ENCODE measurements at regions not wholly inside any gene's neighbourhood (a gene's known extent, or its start where the extent isn't known, plus 50 kb on each side); places are given as distances from the start of the nearest gene placed in this dataset.
A peak's percentile ranks its signal among the peaks of the same experiment; 100 is the strongest.
"Not testable (repeated sequence)": the region's sequence is repeated elsewhere in the genome, so short reads cannot be mapped to it uniquely, and the experiment has no call there.

DNA sequence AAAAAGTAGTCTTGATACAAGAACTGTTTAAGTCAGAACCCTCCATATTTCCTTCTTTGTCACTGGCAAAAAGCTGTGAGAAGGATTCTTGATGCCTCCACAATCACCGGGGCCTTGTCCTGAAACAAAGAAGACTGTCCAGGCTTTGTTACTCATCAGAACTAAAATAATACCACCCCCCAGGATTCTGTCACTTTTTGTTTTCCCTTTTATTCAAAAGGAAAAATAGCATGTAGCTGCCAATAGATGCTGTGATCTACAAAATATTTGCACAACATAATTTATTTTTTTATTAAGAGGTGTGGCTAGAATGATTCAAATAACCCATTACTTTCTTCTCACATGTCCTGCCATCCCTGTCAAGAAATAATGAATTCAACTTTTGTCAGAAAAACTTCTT, 173.7 kb downstream of the LYPLAL1 start:
- DNase-seq, result peak; percentile 35

DNA sequence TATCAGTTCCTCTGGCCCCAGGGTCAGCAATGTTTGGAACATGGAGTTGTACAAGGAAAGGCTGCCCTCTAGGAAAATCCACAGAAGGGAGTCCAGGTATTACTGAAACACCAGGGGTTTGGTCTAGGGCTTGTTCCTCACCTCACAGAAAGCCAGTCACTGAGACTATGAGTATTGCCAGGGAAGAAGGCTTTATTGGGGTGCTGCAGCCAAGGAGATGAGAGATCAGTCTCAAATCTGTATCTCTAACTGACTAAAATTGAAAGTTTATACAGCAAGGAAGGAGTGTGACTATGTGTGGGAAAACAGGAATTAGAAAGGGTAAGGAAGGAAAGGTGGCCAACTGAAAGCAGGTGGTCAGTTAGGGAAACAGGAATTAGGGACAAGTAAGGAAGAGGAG, 172.3 kb downstream of the LYPLAL1 start:
- no peak for DNase-seq

DNA sequence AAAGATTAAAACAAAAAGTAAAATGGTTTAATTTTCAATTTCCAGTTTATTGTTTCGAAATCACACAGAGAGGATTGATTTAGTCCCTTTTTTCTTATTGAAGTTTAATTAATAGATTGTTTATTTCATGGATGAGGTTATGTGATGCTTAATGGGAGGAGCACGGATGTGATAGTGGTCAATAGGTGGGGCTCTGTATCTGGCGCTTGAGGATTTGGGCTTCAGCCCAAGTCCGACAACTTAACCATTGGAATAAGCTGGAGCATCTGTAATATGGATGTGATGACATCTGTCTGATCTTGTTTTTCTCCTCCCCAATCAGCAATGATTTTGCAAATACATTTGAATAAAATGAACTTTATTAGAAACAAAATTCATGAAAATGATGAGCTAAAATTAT, 169.2 kb downstream of the LYPLAL1 start:
- DNase-seq, result no peak

GRCh38 chr1:219340796-219341195, 167.1 kb downstream of the LYPLAL1 start:
- no peak for DNase-seq

- no peak for DNase-seq
These were observed 165.8 kb downstream of the LYPLAL1 start for GRCh38 chr1:219339466-219339865.

- no peak for DNase-seq
These were observed 163.9 kb downstream of the LYPLAL1 start for GRCh38 chr1:219337588-219337987.

- no peak for DNase-seq
These were observed 159.9 kb downstream of the LYPLAL1 start for GRCh38 chr1:219333626-219334025.

DNA sequence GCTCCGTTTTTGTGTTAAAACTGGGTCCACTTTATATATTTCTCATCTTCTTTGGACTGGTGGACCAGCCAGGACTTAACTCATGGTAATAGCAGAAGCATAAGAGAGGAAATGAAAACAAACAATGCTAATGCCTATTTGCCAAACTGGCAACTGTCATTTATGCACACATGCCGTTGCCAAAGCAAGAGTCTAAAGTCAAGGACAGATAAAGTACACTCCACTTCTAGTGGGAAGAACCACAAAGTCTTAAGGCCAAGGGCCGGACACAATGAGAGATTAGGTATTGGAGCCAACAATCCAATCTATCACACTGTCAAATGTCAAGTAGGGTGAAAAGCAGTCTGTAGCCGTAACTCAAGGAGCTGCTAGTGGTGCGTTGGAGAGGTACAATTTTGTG, 157.7 kb downstream of the LYPLAL1 start:
- DNase-seq, result no peak

- DNase-seq, result no peak
These were observed 157.0 kb downstream of the LYPLAL1 start for GRCh38 chr1:219330669-219331068.

DNA sequence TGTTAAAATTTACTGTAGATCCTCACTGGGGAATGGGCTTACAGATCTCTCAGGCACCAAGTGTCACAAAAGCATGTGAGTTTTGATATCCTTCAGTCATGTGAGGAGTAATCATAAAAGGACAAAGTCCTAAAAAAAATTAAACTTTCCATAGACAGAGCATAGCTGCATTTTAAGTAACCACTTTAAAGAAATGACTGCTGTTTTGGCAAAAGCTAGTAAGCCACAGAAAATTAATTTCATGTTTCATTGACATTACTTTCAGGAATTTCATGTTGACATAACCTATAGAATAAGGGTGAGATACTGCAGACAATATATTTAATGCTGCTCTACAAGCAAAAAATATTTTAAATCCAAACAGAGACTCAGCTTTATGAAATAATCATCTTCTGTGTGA, 156.3 kb downstream of the LYPLAL1 start:
- DNase-seq, result no peak

- DNase-seq, result no peak
These were observed 155.9 kb downstream of the LYPLAL1 start for GRCh38 chr1:219329578-219329977.

GRCh38 chr1:219326843-219327242, 153.2 kb downstream of the LYPLAL1 start:
- no peak for DNase-seq

GRCh38 chr1:219325368-219325742, 151.7 kb downstream of the LYPLAL1 start:
- no peak for DNase-seq

GRCh38 chr1:219324629-219325367, 151.1 kb downstream of the LYPLAL1 start:
- no peak for DNase-seq

GRCh38 chr1:219324171-219324570, 150.5 kb downstream of the LYPLAL1 start:
- DNase-seq, result no peak

- DNase-seq, result no peak
These were observed 149.7 kb downstream of the LYPLAL1 start for GRCh38 chr1:219323426-219323825.

DNA sequence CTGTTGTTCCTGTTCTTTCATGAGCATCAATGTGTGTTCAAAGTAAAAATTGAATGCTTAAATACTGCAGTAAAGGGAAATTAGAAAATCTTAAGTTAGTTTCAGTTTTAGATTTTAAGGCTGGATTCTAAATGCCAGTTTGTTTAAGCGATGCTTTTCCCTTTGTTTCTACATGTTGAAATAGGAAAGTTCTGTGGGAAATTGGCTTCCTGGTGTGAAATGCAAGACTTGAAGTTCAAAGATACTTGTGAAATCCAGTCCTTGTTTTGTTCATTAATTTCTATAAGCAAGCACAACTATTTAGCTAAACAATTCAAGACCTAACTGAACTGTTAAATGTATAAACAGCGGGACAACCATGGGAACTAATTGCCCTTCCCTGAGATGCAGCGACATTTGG, 149.1 kb downstream of the LYPLAL1 start:
- no peak for DNase-seq

- DNase-seq, result not testable (repeated sequence)
These were observed 146.9 kb downstream of the LYPLAL1 start for GRCh38 chr1:219320563-219320962.

DNA sequence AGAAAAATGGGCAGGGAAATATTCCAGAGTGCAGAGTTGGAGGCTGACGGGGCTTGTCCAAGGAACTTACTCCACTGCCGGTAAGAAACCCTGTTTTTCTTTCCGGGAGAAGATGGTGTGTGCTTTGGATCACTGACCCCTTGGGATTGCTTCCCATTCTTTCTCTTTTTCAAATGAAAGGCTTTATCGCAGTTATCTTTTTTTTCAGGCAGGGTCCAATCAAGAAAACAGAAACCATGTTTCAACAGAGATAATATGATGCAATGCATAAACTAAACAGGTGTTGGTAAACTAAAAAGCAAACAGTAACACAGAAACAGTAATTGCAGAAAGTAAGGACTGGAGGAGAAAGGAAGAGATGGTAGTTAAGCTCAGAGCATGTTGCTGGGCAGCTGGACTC, 145.1 kb downstream of the LYPLAL1 start:
- DNase-seq, result no peak

DNA sequence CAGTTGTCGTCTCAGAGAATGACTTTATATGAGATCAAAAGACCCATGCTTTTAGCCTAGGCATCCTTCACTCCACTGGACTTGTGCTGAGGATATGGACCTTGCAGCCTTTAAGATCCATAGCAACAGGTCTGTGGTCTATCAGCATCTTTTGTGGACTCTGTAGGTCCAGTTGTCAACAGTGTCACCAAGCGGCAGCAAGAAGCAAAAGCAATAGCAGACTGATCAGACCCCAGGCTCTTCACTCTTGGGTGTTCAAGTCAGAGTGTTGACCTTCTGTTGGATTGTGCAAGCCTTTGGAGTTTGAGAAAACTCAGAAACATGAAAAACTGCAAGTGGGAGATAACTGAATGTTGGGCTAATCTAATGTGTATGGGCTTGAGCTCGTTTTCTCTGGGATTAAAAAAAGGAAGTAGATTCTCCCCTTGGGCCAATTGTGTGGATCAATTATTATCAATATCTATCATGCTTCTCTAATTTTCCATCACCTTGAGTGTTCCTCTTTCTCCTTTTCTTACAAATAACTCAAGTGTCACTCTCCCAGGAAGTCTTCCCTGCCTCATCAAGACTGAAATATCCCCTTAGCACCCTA, 144.2 kb downstream of the LYPLAL1 start:
- DNase-seq, result no peak

GRCh38 chr1:219316066-219316465, 142.4 kb downstream of the LYPLAL1 start:
- DNase-seq, result no peak

DNA sequence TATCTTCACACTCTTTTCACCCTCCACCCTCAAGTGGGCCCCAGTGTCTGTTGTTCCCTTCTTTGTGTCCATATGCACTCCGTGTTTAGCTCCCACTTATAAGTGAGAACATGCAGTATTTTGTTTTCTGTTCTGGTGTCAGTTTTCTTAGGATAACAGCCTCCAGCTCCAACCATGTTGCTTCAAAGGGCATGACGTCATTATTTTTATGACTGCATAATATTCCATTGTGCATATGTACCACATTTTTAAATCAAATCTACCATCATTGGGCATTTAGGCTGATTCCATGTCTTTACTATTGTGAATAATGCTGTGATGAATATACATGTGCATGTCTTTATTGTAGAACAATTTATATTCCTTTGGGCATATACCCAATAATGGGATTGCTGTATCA, 140.3 kb downstream of the LYPLAL1 start:
- DNase-seq, result no peak

GRCh38 chr1:219312967-219313366, 139.3 kb downstream of the LYPLAL1 start:
- DNase-seq, result no peak

DNA sequence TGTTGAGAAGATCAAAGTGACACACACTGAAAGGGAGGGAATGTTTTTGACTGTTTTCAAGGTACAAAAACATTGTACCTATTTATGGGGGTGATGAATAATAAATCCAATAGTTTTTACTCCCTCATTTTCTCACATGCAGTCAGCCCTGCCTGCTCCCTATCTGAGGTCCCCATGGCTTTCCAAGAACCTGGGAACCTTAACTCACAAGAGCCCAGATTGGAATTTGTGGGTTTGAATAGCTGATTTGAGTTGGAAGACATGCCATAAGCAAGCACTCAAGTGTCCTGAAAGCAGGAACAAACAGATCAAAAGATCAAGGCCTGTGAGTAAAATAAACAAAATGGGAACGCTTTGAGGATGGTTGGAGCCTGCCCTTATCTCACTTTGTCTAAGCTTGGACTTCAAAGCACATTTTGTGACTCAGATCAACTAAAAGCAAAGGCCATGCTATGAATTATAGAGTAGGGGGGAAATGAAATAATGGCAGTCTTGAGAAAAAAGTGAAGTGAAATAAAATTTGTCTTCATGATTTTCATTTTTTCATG, 136.6 kb downstream of the LYPLAL1 start:
- no peak for DNase-seq

Measured in hindlimb muscle (tissue), 1 donor.